Choroid plexus epithelial cell (primary cell): ENCODE measurements at regions not wholly inside any gene's neighbourhood (a gene's known extent, or its start where the extent isn't known, plus 50 kb on each side); places are given as distances from the start of the nearest gene placed in this dataset.

ENCODE experiments used
- DNase-seq: peaks from one replicate; pipeline ENCODE4 v3.0.0-alpha.2; 2010; ENCODE audit warnings: low read depth
- H3K4me3 ChIP-seq: 2 replicates; pipeline ENCODE4 v1.5.1; 2011; ENCODE audit warnings: low read depth, mild to moderate bottlenecking, control low read depth, low read length, moderate library complexity
- TF ChIP-seq, protein P1 (sequence below): conservative IDR thresholded peaks from 2 replicates; pipeline ENCODE4 v1.5.1; 2011; ENCODE audit warnings: low read depth, mild to moderate bottlenecking, control low read depth, inconsistent platforms, low read length, moderate library complexity

DNA sequence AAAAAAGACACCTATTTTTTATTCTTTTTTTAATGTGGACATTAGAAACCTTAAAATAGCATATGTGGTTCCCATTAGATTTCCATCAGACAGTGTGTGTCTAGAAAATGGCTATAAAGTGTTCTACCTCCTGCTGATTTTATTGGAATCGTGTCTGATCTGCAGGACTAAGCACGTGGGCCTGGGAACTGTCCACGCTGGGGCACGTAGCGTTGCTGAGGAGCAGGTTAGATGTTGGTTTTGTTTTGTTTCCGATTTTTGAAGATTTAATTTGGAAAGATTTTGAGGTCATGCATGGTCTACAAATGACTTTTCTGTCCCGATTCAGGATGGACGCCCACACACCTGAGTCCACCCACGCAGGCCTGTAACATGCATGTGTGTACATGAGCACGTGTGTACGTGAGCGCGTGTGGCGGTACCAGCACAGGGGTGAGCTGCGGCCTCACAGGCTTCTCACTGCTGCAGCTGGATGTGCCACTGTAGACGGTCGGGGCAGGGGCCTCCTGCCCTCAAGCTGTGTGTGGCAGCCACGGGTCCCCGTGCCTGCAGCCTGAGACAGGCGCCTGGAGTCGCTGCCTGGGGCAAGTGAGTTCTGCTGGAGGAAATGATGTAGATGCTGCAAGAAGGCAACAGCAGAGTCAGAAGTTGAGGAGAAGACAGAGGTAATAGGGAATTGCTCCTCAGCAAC, 99.7 kb upstream of the CTDP1 start:
- DNase-seq = no peak
- H3K4me3 ChIP-seq = no peak overlapping the region
- TF ChIP-seq, protein P1, sequence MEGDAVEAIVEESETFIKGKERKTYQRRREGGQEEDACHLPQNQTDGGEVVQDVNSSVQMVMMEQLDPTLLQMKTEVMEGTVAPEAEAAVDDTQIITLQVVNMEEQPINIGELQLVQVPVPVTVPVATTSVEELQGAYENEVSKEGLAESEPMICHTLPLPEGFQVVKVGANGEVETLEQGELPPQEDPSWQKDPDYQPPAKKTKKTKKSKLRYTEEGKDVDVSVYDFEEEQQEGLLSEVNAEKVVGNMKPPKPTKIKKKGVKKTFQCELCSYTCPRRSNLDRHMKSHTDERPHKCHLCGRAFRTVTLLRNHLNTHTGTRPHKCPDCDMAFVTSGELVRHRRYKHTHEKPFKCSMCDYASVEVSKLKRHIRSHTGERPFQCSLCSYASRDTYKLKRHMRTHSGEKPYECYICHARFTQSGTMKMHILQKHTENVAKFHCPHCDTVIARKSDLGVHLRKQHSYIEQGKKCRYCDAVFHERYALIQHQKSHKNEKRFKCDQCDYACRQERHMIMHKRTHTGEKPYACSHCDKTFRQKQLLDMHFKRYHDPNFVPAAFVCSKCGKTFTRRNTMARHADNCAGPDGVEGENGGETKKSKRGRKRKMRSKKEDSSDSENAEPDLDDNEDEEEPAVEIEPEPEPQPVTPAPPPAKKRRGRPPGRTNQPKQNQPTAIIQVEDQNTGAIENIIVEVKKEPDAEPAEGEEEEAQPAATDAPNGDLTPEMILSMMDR = no peak

DNA sequence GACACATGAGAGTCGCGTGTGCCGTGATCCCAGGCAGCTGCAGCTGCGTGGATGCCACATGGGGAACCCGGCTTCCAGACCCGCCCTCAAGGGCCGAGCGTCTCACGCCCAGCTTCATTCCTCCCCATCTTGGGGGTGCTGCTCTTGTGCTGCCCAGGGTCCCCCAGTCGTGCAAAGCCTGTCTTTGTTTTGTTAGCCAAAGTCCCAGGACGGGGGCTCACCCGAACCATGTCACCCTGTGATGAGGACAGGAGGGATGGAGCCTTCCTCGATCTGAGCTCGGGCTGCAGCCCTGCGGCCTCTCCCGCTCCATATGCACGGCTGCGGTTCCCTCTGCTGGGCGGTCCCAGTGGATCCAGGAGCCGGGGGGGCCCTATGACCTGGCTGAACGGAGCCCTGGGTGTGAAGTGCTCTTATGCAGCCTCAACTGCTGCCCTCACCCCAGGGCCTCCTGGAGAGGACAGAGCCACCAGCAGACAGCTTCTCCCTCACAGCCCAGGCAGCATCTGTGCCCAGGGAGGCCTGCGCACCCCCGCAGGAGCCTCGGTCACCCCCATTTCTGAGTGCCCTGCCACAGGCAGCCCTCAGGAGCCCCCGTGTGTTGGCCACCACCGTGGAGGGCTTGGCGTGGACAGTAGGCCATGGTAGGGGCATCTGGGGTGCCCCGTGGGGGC, 99.0 kb upstream of the CTDP1 start:
- DNase-seq = no peak
- TF ChIP-seq, protein P1 = no peak

GRCh38 chr18:79581406-79581805, 98.2 kb upstream of the CTDP1 start:
- TF ChIP-seq, protein P1 = no peak

More for the DNA sequence above, 99.0 kb upstream of the CTDP1 start:
- H3K4me3 ChIP-seq = no peak overlapping the region

DNA sequence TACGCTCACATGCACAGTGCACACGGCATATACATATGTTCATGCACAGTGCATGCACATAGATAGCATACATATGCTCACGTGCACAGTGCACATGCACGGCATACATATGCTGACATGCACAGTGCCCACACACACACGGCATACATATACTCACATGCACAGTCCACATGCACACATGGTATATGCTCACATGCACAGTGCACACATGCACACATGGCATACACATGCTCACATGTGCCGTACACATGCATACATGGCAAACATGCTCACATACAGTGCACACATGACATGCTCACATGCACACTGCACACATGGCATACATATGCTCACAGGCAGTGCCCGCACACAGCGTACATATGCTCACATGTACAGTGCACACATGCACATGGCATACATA, 97.7 kb upstream of the CTDP1 start:
- DNase-seq = no peak
- no peak overlapping the region for H3K4me3 ChIP-seq
- TF ChIP-seq, protein P1 = no peak

More at GRCh38 chr18:79581406-79581805, 98.2 kb upstream of the CTDP1 start:
- H3K4me3 ChIP-seq = no peak overlapping the region
- DNase-seq = no peak

DNA sequence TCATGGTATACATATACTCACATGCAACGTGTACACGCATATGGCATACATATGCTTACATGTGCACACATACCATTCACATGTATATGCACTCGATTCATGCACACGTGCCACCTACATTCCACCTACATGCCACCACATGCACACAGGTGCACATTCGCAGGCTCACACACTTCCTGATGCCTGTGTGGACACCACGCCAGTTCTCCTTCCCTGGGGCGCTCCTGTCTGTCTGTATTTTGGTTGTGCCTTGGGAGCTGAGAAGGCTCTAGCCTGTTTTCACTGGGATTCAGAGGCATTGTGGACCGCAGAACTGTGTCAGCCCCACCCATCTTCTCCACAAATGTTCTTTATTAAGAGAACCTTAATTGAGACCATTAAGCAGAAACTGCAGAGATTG, 96.6 kb upstream of the CTDP1 start:
- TF ChIP-seq, protein P1 = no peak
- no peak overlapping the region for H3K4me3 ChIP-seq
- no peak for DNase-seq

DNA sequence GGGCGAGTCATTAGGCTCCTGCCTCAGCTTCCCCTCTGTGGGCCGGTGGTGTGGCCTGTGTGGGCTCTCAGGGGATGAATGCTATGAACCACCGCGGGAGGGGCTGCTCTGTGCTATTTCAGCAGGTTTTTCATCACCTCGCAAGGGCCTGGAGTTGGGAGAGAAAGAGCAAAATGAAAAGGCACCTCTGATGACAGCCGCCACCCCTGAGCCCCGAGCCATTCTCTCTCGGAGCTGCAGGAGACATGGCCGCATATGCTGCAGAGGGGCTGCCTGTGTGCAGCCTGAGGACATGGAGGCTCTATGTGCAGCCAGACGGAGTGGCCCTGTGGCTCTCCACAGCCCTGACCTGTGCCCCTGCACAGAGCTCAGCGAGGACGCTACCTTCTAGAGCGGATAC, 96.2 kb upstream of the CTDP1 start:
- H3K4me3 ChIP-seq = no peak overlapping the region
- TF ChIP-seq, protein P1 = no peak
- DNase-seq = no peak

DNA sequence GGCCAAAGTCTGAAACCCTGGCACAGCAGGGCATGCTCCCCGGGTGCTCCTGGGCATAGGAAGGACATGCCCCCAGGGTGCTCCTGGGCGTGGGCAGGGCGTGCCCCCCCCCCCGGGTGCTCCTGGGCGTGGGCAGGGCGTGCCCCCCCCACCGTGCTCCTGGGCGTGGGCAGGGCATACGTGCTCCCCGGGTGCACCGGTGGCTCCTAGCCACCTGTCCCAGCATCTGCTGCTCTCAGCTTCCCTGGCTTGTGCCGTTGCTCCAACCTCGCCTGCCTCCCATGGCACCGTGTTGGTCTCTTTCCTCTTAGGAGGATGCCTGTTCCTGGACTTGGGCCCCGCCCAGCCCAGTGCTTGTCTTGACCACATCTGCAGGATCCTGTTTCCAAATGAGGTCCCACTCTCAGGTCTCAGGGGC, 95.6 kb upstream of the CTDP1 start:
- TF ChIP-seq, protein P1 = no peak
- no peak overlapping the region for H3K4me3 ChIP-seq
- DNase-seq = no peak
